Brain pericyte (primary cell): ENCODE measurements at regions not wholly inside any gene's neighbourhood (a gene's known extent, or its start where the extent isn't known, plus 50 kb on each side); places are given as distances from the start of the nearest gene placed in this dataset.

Source experiments
- DNase-seq: peaks from one replicate; pipeline ENCODE4 v3.0.0-alpha.2; 2012; ENCODE audit warnings: low read depth, low spot score

- no peak for DNase-seq
Measured at GRCh38 chr9:79301551-79302391, 270.0 kb upstream of the TLE4 start.

DNA sequence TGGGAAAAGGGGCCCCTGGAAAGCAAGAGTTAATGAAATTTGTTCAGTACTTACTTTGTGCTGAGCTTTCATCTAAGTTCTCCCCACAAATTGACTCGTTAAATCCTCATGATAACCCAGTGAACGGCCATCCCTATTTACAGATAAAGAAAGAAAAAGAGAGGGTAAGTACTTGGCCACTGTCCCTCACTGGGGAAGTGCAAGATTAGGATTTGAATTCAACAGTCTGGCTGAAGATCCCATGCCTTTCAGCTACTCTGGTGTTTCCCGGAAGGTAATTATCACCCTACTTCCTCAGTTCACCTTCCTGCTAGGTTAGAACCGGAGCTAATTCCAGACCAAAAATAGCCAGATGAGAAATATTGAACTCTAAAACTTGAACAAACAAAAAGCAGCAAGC is 269.2 kb upstream of the TLE4 start:
- DNase-seq, result no peak

DNA sequence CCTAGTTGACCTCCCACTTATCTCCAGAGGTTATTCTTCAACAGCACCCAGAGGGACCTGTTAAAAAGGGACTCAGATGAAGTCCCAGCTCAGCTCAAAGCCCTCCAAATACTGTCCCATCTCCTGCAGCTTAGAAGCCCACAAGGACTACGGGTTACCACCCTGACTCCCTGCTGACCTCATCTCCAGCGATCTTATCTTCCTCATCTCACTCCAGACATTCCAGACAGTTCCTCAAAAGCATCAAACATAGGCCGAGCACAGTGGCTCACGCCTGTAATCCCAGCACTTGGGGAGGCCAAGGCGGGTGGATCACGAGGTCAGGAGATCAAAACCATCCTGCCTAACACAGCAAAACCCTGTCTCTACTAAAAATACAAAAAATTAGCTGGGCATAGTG is 263.8 kb upstream of the TLE4 start:
- DNase-seq, result no peak

DNA sequence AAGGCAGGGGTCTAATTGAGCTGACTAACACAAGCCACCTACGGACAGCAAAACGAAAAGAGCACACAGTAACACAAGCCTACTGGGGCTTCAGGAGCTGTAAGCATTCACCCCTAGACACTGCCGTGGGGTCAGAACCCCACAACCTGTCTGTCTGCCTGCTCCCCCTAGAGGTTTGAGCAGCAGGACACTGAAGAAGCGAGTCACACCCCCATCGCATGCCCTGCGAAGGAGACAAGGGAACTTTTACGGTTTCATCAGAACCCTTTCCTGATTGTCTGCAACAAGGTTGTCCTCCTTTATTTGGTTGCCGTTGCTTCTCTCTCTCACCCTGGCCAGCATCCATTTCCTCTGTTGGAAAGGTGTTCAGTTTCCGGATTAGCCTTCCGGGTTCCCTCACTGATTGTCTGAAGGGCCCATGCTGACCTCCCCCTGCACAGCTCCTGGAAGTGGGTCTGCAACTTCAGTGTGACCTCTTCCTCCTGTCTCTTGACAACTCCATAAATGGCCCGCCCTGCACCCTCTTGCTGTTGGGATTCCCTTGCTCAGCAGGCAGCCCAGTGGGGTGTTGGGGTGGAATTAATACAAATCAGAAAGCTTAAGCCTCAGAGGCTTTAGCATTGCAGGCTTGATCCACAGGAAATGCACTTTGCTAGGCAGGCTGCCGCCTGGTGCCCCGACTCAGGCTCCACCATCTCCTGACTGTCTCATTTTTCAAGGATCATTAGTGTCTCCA is 258.9 kb upstream of the TLE4 start:
- no peak for DNase-seq

DNA sequence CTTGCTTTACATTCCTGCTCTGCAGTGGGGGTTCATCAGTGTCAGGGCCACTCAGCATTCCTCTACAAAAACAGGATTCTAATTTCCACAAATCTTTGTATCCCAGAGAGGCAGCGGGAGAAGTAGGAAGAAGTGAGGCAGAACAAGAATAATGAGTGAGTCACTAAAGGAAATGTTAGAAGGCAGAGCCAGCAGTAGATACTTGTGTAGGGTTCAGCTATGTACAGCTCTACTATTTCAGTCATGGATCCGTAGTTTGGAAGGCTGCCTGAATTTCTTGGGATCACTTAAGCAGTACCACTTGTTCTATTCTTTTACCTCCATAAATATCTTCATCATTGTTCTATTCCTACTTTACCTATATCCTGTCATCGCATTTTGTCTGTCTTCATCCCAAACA is 246.3 kb upstream of the TLE4 start:
- no peak for DNase-seq

DNA sequence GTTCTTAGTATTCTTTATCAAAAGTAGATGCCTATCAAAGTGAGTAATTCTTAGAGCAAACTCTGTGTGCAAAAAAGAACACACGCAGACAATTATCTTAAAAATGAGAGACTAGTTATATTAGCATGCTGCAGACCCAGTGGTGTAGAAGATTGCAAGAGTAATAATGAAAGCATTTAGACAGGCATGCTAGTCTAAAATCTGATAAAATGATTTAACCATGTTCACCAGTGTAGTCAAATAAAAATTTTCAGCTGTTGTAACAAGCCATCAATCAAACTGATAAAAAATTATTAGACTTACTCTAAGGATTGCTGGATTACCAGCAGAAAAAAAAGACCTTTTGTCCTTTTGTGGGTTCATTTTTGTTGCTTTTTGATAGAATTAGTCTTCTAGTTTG is 241.9 kb upstream of the TLE4 start:
- no peak for DNase-seq

DNA sequence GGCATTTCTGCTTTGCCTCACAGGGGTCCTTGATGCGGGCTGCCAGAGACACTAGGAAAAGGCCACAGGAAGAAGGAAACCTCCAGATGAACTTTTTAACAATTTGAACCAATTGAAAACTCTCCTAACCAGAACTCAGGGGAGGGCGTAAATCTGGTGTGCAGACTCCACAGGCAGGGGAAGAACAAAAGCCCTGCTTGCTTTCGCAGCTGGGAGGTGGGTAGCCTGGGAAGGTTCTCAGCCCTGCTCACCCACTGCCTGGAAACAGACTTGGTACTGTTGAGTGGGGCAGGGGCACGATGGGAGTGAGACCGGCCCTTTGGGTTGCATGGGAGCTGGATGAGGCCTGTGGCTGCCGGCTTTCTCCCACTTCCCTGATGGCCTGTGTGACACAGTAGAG is 237.8 kb upstream of the TLE4 start:
- DNase-seq, result no peak

DNA sequence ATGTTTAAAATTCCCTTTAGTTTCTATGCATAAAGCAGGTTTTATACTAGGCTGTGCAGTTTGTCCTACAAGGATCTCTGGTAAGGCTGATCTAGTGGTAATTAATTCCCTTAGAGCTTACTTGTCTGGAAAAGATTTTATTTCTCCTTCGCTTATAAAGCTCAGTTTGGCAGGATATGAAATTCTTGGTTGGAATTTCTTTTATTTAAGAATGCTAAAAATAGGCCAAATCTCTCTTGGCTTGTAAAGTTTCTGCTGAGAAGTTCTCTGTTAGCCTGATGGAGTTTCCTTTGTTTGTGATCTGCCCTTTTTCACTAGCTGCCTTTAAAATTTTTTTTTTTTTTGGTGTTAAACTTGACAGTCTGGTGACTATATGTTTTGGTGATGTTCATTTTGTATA is 237.1 kb upstream of the TLE4 start:
- DNase-seq, result no peak

- DNase-seq, result no peak
Measured at GRCh38 chr9:79335987-79336386, 235.8 kb upstream of the TLE4 start.

DNA sequence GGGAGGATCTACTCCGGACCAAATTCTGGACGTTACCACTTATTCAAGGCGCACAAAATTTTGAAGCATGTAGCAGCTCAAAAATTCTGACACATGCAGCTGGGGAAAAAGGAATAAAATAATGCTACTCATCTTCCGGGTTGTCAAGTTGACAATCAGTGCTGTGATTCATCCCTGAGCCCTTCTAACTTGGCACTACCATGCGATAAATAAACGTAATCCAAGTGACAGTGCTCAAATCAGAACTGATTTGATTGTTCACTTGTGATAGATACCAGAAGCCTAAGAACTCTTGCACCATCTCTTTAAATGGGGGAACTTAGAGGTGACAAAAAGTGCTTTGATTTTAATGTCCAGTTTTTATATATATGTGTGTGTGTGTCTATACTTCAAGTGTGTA is 230.2 kb upstream of the TLE4 start:
- no peak for DNase-seq

GRCh38 chr9:79346350-79347020 is 225.3 kb upstream of the TLE4 start:
- DNase-seq, result no peak

- no peak for DNase-seq
Measured at GRCh38 chr9:79352322-79352721, 219.4 kb upstream of the TLE4 start.

- DNase-seq, result no peak
Measured at GRCh38 chr9:79353856-79354520, 217.8 kb upstream of the TLE4 start.

DNA sequence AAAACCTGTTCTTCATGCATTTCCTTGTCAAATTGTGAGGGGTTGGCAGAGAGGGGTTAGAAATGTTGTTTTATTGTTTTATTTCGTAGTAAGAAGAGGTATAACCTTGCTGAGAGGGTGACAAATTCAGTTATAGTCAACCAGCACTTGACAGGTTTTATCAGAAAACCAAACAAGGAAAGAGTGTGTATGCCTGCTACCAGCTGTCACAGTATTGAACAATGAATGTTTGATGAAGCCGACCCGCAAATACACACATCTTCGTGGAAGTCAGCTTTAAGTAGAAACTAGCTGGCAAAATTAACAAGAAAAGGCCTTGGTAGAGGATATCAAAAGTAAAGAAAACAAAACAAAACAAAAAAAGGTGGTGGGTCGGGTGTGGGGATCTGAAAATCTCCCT is 214.6 kb upstream of the TLE4 start:
- DNase-seq, result no peak

DNA sequence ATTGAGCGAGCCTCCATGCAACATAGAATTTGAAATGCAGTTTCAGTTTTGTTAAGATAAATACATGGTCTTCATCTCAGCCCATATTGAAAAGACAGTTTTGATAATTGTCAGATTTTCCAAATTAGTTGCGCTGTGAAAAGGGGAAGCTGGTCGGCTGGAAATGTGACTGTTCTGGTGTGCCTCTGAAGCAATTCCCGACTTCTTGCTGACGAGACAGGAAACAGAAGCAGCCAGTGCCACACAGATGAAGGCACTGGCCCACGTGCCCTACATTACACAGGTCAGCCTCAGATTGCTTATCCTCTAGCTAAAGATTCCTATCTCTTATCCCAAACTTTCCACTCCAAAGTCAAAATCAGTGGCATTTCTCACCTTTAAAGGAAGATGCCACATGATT is 214.1 kb upstream of the TLE4 start:
- no peak for DNase-seq

GRCh38 chr9:79360387-79361347 is 211.1 kb upstream of the TLE4 start:
- DNase-seq, result no peak

GRCh38 chr9:79362100-79363081 is 209.4 kb upstream of the TLE4 start:
- no peak for DNase-seq

- DNase-seq, result no peak
Measured at GRCh38 chr9:79369676-79370075, 202.1 kb upstream of the TLE4 start.

GRCh38 chr9:79371301-79371700 is 200.5 kb upstream of the TLE4 start:
- no peak for DNase-seq
